Inferior parietal cortex (tissue), 1 donor: ENCODE measurements at regions not wholly inside any gene's neighbourhood (a gene's known extent, or its start where the extent isn't known, plus 50 kb on each side); places are given as distances from the start of the nearest gene placed in this dataset.
"Not testable (repeated sequence)": the region's sequence is repeated elsewhere in the genome, so short reads cannot be mapped to it uniquely, and the experiment has no call there.

Experiments
- DNase-seq: peaks from one replicate; pipeline ENCODE4 v3.0.0-alpha.2; 2016; ENCODE audit errors: extremely low spot score

DNA sequence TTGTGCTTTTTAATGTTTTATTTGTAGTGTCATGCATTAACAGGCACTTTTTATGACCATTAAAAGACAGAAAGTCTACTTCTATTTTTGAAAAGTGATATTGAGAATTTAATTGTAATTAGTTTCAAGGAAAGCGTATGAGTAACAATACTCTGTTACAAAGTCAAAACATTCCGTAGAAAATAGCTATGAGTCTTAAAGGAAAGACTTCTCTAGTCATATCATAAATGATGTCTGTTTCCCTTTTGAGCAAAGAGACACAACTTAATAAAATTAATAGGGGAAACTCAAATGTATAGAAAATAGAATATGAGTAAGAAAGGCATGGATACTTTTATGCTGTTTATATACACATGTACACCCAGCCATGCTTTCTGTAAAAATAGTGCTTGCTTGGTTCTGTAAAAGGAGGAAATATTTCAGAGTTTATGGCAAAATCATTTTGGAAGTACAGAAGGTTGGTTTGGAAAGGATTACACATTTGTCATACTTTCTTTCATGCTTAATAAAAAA, 107.8 kb upstream of the AHI1 start:
- DNase-seq: no peak

DNA sequence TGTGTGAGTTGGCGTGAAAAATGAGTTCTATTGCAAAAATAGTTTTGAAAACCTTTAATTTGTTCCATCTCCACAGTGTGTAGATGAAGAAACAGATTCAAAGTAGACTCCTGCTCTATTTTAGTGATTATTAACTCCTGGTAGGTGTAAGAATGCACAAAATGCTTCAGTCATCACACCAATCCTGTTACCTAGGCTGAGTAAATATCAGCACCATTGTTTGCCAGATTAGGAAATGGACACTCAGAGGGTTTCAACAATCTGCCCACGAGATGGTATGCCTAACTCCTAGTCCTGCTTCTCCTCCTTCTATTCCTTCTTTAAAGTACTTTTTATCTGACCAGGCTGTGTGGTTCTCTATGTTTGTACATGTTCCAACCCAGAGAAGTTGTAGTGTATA, 108.9 kb upstream of the AHI1 start:
- no peak for DNase-seq

DNA sequence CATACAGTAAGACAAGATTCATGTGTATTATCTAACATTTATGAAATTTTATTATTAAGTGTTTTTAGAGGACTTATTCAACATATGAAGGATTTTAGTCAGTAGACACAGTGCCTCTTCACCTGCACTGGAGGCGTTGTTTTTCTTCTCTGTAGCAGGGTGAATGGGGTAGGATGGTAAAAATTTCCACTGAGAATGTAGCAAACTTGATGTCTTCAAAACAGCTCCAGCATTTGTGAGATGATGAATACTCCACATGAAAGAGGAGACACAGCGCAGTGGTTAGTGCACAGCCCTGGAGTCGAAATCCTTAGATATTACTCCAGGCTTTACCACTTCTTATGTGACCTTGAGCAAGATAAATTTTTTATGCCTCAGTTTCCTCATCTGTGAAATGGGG, 110.5 kb upstream of the AHI1 start:
- DNase-seq: no peak

DNA sequence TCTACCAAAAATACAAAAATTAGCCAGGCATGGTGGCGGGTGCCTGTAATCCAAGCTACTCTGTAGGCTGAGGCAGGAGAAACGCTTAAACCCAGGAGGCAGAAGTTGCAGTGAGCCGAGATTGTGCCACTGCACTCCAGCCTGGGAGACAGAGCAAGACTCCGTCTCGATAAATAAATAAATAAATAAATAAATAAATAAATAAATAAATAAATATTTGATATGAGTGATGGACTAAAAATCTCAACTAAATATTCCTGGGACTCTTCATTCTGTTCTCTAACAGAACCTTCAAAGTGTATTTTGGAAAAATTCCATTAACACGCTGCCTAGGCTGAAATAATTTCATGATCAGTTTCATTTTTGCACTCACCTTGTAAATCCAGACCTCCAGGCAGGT, 112.7 kb upstream of the AHI1 start:
- not testable (repeated sequence) for DNase-seq

DNA sequence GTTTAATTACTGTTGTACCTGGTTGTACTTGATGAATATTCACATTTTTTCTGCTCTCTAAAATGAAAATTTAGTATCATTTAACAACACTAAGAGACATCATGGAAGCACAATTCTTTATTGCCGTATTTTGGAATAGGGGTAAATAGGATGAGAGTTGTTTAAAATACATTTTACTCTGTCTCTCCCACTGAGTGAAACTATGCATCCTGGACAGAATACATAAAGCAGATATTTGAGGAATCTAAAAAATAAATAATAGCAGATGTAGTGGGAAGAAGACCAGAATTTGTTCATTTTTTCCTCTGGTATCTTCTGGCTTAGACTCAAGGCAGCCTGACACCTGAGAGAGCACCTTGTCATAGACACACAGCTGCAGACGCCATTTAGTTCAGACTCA, 119.1 kb upstream of the AHI1 start:
- DNase-seq: no peak

DNA sequence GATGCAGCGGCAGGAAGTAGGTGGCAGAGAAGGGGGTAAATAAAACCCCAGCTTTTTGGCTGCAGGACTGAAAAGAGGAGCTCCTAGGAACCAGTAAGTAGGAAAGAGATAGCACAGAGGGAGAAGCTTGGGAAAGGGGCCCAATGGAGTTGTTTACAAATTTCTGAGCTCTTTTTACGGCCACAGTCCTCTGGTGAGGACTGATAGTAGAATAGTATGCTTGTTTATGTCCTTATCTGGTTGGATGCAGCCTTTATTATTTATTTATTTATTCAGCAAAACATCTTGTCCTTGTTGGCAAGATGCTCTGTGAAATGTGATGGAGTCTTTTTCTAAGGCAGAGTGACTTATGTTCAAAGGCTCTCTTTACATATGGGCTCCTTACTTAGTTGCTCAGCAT, 119.7 kb upstream of the AHI1 start:
- DNase-seq: no peak

DNA sequence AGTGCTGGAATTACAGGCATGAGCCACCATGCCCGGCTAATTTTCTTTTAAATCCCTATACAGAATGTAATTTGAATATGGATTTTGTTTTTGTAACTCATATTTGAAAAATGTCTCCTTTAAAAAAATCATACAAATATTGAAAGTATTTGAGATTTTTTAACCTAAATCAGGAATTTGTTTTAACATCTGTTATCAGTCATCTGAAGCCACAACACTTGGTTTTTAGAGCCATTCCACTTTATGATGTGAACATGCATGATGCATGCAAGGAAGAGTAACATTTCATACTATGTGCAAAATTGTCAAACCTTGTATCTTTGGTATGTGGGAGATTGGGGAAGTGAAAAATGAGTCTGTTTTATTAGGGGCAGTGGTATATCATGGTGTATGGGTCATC, 124.5 kb upstream of the AHI1 start:
- no peak for DNase-seq

DNA sequence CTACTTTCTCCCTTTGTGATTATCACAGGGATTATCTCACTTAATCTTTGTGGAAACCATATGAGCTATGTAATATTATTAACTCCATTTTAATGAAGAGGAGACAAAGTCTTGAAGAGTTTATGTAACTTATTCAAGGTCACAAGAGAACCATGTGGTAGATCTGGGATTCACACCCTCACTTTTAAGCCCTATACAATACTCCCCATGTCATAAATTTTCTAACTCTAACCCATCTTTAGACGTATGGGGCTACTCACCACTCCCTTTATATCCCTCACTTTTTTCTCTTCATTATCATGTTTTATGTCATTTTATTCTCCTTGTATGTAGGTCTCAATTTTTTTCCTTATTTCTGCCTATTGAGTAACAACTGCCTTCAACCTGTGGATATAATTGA, 126.4 kb upstream of the AHI1 start:
- DNase-seq: no peak

DNA sequence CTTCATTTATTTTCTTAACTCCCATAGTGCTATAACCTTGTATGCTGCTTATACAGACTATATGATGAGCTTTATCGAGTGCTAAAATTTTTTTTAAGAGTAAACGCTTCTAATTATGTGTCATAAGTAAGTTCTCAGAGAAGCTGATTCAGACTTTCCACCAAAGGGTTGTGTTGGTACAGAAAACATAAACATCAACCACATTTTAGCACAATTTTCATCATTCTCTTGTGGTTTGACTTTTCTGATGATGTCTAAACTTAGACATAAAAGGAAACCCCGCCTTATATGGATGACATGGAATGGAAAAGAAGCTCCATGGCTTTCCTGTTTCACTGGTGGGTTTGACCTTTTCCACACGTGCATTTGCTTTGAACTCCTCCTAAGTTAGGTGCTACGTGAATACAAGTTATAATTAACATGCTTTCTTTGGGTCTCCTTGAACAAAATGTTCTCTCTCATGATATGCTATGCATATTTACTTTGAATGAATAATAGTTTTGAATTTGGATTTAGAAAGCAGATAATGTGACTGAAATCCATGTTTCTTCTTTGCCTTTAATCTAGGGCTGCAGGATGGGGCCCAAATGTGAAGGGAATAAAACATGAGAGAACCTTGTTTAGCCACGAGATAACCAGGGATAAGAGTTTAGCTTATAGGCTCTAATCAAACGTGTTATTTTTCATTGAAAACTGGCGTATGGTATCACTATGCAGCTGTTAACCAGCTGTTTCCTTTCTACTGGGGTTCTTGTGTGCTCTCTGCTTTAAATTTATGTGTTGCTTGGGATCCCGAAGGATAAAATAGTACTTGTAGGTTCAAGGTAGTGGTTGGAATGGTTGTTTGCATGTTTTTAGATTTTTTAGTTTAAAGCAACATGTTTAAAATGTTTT, 127.1 kb upstream of the AHI1 start:
- no peak for DNase-seq

DNA sequence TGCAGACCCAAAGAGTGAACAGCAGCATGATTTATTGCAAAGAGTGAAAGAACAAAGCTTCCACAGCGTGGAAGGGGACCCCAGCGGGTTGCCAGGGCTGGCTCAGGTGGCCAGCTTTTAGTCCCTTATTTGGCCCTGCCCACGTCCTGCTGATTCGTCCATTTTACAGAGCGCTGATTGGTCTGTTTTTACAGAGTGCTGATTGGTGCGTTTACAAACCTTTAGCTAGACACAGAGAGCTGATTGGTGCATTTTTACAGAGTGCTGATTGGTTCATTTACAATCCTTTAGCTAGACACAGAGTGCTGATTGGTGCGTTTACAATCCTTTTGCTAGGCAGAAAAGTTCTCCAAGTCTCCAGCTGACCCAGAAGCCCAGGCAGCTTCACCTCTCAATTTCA, 128.5 kb upstream of the AHI1 start:
- DNase-seq: not testable (repeated sequence)

DNA sequence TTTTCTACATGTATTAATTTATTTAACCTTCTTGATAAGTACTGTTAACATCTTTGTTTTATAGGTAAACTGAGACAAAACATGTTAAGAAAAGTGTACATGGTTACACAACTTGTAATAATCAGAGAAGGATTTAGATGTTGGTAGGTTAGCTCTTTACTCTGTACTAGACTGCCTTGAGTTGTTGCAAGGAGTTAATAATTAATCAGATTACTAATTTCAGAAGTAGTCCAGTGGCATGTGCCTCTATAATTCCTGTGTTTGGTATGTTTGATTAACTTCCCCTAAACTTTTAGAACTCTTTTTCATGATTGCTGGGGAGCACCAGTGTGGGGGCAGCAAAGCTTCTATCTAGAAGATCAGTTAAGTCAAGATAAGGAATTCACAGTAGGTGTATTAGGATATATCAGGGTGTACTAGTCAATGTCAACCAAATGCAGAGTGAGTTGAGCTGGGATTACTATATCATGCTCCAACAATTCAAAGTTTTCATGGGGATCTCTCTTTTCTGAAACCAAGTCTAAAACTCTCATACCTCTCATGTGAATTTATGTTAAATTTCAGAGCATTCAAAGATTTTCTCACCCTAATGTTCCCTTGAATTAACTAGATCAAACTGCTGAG, 129.7 kb upstream of the AHI1 start:
- DNase-seq: no peak

DNA sequence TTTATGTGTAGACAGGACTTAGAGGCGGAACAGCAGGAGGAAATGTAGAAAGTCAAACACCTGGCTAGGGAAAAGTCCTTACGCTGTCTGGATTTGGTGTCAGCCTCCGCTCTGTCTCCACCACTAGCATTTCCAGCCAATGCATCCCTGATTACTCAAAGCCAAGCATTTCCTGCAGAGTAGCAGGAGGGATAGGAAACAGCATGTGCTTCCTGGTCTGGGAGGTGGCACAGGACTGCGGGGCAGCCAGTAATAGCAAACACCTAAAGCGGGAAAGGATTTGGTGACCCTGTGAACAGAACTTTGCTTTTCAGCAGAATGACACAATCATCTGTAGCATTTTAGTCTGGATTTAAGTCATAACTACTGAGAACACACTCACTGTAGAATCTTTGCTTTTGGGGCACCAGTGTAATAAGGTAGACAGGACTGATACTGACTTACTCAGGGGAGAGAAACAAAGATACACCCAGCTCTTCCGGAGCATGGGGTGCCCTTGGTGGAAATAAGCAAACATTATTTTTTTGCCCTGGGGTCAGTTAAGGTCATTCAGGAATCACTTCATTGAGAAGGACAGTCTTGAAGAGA, 133.3 kb upstream of the AHI1 start:
- no peak for DNase-seq

DNA sequence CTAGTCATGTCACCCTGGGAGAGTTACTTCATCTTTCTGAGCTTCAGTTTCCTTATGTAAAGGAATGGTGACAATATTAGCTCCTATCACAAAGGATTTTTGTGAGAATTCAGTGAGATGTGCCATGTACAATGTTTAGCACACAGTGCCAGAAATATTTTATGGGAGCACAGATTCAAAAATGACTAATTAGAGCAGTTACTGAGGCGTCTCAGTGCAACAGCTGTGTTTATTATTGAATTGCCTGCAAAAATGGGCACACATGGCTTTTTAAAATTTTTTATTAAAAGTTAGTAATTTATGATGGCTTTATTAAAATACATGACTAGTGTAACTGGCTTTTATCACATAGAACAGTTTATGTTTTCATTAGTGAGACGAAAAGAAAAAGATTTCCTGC, 134.3 kb upstream of the AHI1 start:
- DNase-seq: no peak

DNA sequence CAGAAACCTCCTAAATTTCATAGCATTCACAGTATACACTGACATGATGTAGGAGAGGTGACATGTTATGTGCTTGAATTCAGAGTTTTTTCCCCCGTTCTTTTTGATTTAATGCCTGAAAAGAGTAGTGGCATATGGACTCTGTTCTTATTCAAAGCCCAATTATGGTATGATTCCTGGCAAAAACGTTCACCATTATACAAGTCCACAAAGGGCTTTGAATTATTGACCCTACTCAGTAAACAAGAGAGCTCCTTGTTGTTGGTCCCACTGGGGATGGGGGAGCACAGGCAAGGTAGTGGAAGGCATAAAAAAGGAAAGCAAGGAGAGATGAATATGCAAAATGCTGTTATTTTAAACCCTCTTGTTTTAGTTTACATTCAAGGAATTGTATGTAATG, 136.0 kb upstream of the AHI1 start:
- no peak for DNase-seq

DNA sequence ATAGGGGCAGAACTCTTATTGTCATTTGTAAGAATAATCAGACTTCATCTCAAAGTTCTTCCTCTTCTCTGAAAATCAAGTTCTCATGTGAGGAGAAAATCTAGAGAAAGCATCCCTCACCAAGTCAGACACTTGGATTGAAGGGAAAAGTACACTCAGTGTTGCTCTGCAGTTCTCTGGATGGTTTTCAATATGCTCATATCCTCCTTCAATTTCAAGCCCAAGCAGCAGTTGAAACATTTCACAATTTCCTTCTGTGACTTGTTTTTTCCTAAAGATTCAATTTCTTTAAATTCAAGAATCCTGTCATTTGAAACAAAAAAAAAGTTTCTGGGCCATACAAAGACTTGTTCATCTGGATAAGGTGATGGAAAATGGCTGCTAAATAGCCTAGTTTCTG, 140.2 kb upstream of the AHI1 start:
- DNase-seq: no peak

DNA sequence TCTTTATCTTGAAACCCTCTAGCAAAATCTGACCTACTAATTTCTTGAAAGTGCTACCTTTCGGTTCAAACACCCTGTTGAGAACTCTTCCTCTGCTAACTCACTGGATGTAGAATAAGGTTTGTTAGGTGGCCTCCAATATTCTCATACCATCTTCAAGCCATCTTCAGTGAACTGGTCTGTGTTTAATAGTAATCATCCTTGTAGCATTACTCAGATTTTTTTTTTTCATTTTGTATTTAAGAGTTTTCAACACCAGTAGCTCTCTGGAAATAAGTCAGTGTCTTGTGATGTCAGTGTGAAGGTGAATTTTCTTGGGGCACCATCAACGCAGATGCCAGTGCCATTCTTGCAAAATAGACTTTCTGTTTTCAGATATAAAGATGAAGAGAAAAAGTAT, 140.6 kb upstream of the AHI1 start:
- no peak for DNase-seq

DNA sequence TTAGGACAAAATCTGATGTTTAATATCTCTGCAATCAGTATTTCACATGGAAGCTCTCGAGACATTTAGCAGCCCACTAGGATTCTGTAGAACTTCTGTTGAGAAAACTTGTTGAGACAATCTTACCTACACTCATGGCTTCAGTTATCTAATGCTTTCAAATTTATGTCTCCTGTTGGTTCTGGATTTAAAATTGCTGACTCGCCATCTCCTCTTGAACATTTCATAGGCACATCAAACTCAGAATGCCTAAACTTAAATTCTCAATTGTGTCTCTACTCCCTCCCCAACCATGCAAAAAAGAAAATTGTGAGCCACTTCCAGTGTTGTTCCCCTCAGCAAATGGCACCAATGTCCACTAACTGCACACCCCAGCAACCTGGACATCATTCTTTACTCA, 142.5 kb upstream of the AHI1 start:
- DNase-seq: no peak

DNA sequence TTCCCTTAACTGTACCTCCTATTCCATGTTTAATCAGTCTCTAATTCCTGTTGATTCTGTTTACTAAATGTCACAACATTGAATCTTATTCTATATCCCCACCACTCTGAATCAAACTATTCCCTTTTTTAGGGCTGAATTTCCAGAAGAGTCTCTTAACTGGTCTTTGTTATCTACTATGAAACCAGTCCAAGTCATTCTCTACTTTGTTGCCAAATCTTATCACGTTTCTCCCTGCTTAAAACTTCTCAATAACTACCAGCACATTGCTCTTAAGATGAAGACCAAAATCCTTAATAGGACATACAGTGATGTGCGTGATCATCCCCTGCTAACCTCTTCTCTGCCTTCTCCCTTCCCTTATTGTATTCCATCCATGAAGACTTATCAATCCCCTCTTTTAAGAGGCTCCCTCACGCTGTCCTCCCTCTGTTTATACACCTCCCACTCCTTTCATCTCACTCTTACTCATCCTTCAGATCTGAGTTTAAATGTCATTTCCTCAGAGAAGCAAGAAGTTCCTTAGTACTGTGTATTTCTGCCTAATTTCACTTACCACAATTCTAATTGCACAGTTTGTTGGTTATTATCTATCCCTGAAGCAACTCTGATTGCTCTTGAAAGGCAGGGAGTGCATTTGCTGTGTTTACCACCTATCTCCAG, 143.0 kb upstream of the AHI1 start:
- no peak for DNase-seq

DNA sequence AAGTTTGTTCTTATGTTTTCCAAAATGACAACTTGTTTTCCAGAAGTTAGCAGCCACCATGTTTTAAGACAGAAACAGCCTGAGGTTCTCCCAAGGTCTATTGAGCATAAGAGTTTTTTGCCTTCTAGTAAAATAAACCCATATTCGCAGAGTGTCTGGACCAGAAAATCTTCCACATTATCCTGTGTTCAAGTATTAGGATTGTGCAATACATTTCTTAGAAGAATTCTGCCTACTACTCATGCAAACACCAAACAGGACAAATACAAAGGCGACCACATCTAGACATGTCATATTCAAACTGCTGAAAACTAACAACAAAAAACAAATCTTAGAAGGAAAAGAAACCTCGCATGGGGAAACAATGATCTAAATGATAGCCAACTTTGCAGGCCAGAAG, 145.4 kb upstream of the AHI1 start:
- DNase-seq: no peak

DNA sequence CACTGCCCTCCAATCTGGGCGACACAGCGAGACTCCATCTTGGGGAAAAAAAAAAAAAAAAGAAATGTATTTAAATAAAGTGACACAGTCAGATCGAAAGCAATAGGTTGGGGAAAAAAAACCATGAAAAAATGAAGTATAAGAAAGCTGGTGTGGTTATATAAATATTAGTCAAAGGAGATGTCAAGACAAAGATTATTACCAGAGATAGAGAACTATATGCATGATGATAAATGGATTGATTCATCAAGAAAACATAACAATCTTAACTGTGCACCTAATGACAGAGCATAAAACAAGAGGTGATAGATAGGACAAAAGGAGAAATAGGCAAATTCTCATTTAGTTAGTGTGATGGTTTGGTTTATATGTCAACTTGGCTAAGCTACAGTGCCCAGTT, 146.9 kb upstream of the AHI1 start:
- no peak for DNase-seq

DNA sequence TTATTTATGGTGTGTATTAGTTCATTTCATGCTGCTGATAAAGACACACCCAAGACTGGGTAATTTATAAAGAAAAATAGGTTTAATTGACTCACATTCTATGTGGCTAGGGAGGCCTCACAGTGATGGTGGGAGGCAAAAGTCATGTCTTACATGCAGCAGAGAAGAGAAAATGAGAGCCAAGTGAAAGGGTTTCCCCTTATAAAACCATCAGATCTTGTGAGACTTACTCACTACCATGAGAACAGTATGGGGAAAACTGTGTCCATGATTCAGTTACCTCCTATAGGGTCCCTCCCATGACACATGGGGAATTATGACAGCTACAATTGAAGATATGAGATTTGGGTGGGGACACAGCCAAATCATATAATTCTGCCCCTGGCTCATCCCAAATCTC, 150.0 kb upstream of the AHI1 start:
- no peak for DNase-seq

DNA sequence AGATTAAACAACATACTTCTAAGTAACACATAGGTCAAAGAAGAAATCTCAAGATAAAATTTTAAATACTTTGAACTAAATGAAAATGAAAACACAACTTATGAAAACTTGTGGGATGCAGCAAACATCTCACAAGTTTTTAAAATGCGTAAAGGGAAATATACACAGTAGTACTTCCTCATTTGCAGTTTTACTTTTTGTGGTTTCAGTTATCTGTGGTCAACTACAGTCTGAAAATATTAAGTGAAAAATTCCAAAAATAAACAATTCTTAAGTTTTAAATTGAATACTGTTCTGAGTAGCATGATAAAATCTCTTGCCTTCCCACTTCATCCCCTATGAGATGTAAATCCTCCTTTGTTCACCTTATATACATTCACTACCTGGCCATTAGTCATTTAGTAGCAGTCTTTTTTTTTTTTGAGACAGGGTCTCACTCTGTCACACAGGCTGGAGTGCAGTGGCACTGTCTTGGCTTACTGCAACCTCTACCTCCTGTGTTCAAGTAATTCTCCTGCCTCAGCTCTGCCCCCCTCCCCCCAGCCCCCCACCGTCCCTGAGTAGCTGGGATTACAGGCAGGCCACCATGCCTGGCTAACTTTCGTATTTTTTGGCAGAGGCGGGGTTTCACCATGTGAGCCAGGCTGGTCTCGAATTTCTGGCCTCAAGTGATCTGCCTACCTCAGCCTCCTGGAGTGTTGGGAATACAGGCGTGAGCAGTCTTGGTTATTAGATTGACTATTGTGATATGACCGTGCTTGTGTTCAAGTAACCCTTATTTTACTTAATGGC, 154.6 kb upstream of the AHI1 start:
- no peak for DNase-seq
